ENCODE measurements at regions not wholly inside any gene's neighbourhood (a gene's known extent, or its start where the extent isn't known, plus 50 kb on each side); places are given as distances from the start of the nearest gene placed in this dataset.

- Mint-ChIP-seq H3K4me3 (no peak overlapping the region), H3K27me3 (ENCODE audit: low read depth) (no peaks in the 10 kb centered on the region), H3K36me3 (ENCODE audit: insufficient read depth in 1 of 3, low read depth in 3 of 3) (no peaks in the 10 kb centered on the region), H3K9me3 (no peaks in the 10 kb centered on the region), H3K27ac (no peak overlapping the region), H3K4me1 (peaks cover 11 to 14% of the 10 kb centered on the region in 2 experiments)
- H3K23me2 ChIP-seq (ENCODE audit: insufficient read length, low read depth, low read length, poor library complexity, severe bottlenecking) = no peaks in the 10 kb centered on the region
- H2AFZ ChIP-seq (ENCODE audit: low read length) = no peak overlapping the region
- H4K20me1 ChIP-seq (ENCODE audit: control insufficient read depth, insufficient read depth, insufficient read length) = no peaks in the 10 kb centered on the region
- no peaks in the 10 kb centered on the region for H3K9me3 ChIP-seq (ENCODE audit: control insufficient read depth, low read depth, low read length)
- no peak overlapping the region for H2BK12ac ChIP-seq (ENCODE audit: insufficient read length, low read depth, low read length)
- no peak for DNase-seq
- no peak overlapping the region for H3T11ph ChIP-seq (ENCODE audit: low read length)
- WGBS (ENCODE audit: extremely low coverage, insufficient read length, low lambda C conversion rate) = no CpG with 5 or more reads among the region's 4 CpGs
- H4K91ac ChIP-seq (ENCODE audit: insufficient read length, low read depth, low read length) = no peak overlapping the region
- peak; percentile 34; the same call in 2 of the 3 replicates for TF ChIP-seq CTCF (conservative IDR thresholded peaks at IDR 0.05)
- H3K79me1 ChIP-seq (ENCODE audit: insufficient read depth, low read depth, low read length, poor library complexity, severe bottlenecking) = no peaks in the 10 kb centered on the region
- H3K23ac ChIP-seq (ENCODE audit: insufficient read length, low read depth, low read length) = no peak overlapping the region
- no peak overlapping the region for H2BK120ac ChIP-seq (ENCODE audit: low read depth, low read length, poor library complexity, severe bottlenecking)
- no peak overlapping the region for H4K8ac ChIP-seq (replicated peaks; ENCODE audit: insufficient read length, low read depth, low read length)
- no peak overlapping the region for H3K9ac ChIP-seq (ENCODE audit: extremely low read depth, insufficient read length, low read length)
- H3K27me3 ChIP-seq (ENCODE audit: insufficient read depth, low read length) = no peaks in the 10 kb centered on the region
- H2BK20ac ChIP-seq (ENCODE audit: low read depth, low read length, poor library complexity, severe bottlenecking) = no peak overlapping the region
- H3K79me2 ChIP-seq (ENCODE audit: insufficient read depth, low read length) = no peaks in the 10 kb centered on the region
- no peak overlapping the region for H2AK5ac ChIP-seq (ENCODE audit: insufficient read length, low read length)
- peaks cover 3% of the 10 kb centered on the region; the same call in 1 of the 2 replicates for H3K4me1 ChIP-seq (ENCODE audit: insufficient read depth, low read length)
- H3K18ac ChIP-seq (ENCODE audit: insufficient read length, low read depth, low read length) = no peak overlapping the region
- H3K4me2 ChIP-seq (ENCODE audit: insufficient read depth, insufficient read length, low read length) = no peak overlapping the region
- no peak overlapping the region for H3K14ac ChIP-seq (ENCODE audit: insufficient read depth, low read length)
- no peak overlapping the region for H3K4ac ChIP-seq (ENCODE audit: low read depth, low read length)
- H2BK15ac ChIP-seq (ENCODE audit: low read depth, low read length) = no peak overlapping the region
- H4K5ac ChIP-seq (ENCODE audit: insufficient read length, low read depth, low read length) = no peak overlapping the region
- H2BK5ac ChIP-seq (ENCODE audit: insufficient read length, low read length) = no peak overlapping the region
- no peak overlapping the region for H3K56ac ChIP-seq (ENCODE audit: insufficient read length, low read depth, low read length)
- no peak overlapping the region for H3K27ac ChIP-seq (ENCODE audit: insufficient read length, low read depth, low read length)
Observed at GRCh38 chr2:144159240-144159639, 360.7 kb downstream of the ZEB2 start.

All from H9 (cell line).